GM18873 (cell line): ENCODE measurements at regions not wholly inside any gene's neighbourhood (a gene's known extent, or its start where the extent isn't known, plus 50 kb on each side); places are given as distances from the start of the nearest gene placed in this dataset.
"Not testable (repeated sequence)": the region's sequence is repeated elsewhere in the genome, so short reads cannot be mapped to it uniquely, and the experiment has no call there.

Experiments
- ATAC-seq: cut with Tn5 transposase; IDR thresholded peaks from one replicate; pipeline ENCODE4 v1.9.1; 2021; ENCODE audit warnings: mild to moderate bottlenecking, moderate library complexity, moderate number of reproducible peaks; ENCODE audit not compliant: unreplicated experiment, low FRiP score

DNA sequence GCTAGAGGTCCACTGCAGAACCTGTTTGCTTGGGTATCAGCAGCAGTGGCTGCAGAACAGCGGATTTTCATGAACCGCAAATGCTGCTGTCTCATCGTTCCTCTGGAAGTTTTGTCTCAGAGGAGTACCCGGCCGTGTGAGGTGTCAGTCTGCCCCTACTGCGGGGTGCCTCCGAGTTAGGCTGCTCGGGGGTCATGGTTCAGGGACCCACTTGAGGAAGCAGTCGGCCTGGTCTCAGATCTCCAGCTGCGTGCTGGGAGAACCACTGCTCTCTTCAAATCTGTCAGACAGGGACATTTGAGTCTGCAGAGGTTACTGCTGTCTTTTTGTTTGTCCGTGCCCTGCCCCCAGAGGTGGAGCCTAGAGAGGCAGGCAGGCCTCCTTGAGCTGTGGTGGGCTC is 109.5 kb upstream of the TMEM196 start:
- ATAC-seq = not testable (repeated sequence)

DNA sequence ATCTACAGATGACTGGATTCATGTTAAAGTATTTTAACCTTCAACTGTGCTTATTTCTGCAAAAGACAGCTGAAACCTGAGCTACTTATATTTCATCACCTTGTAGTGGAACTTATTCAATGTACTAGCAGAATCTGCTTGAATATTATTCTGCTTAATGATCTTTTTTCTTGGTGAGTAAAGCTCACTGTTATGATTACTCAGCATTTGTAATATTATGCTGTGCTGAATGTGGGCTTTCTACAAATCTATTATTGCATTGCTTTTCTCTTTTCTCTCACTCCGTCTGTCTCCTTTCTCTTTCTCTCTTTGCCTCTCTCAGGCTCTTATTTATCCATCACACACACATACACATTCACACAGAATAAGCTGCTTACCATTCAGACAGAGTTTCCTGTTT is 98.7 kb upstream of the TMEM196 start:
- no peak for ATAC-seq

DNA sequence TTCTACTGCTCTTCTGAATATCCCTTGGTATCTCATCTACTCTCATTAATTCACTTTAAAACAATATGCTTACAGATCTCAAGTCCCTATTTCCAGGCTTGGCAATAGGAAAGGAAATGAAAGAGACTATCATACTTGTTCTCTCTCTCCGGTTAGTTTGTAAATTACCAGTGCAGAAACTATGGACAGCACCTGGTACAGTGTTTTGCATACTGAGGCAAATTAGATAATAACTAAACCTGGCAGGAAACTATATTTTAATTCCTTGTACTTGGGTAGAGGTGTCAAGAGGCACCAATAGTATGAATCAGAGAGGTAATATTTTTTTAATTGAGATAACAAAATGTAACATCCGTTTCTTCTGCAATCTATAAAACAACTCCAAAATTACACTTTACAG is 97.7 kb upstream of the TMEM196 start:
- peak; percentile 37 for ATAC-seq

DNA sequence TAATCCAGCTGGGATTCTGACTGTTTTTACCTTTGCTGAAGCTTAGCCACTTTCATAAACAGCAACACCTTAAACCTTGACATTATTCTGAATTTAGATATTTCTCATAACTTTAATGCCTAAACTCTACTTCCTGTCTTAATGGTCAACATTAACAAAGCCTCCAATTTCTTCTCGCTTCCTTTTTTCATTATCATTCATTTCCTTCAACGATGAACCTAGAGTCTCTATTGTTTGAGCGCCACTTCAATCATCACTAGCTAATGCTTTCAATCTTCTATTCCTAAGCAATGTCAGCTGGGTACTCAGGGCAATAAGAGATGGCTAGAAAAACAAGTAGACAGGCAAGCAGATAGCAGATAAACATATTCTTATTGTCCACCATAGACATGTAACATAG is 96.6 kb upstream of the TMEM196 start:
- peak; percentile 67 for ATAC-seq

DNA sequence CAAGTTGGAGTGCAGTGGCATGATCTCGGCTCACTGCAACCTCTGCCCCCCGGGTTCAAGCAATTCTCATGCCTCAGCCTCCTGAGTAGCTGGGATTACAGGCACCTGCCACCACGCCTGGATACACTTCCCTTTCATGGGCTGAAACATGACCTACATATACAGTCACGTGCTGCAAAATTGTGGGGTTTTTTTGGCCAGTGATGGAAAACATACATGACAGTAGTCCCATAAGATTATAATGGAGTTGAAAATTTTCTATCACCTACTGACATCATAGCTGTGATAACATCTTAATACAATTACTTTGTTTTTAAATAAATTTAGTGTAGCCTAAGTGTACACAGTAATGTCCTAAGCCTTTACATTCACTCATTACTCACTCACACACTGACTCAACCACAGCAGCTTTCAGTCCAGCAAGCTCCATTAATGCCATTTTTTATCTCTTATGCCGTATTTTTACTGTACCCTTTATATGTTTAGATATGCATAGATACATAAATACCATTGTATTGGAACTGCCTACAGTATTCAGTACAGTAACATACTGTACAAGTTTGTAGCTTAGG is 79.9 kb upstream of the TMEM196 start:
- no peak for ATAC-seq

DNA sequence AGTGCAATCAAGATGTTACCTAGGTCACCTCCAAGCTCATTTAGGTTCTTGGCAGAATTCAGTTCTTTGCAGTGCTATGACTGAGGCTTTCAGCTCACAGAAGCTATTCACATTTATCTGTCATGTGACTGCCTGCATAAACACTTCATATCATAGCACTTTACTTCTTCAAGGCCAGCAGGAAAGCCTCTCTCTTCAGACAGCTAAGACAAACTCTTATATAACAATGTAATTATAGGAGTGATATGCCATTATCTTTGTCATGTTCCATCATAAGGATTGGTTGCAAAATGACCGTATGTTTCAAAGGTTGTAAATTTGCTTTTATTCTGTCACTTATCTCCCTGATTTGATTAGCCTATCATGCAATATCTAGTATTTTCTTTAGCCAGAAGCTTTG is 78.8 kb upstream of the TMEM196 start:
- no peak for ATAC-seq

DNA sequence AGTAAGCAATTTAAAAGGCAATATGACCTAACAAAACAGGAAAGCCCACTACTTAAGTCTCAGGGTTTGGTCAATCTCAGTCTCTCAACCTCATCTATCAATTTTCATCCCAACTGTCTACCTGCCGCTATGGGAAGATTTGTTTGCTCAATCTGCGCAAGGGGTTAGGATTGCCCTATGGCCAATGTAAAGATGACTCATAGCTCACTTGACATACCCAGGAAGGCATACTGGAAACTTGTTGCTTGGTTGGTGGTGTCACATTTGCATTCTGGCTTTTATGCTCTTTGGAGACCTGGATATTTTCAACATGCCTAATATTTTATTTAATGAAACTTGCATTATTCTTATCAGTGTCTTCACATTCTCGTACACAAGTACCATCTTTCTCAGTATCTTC is 78.1 kb upstream of the TMEM196 start:
- ATAC-seq = no peak

DNA sequence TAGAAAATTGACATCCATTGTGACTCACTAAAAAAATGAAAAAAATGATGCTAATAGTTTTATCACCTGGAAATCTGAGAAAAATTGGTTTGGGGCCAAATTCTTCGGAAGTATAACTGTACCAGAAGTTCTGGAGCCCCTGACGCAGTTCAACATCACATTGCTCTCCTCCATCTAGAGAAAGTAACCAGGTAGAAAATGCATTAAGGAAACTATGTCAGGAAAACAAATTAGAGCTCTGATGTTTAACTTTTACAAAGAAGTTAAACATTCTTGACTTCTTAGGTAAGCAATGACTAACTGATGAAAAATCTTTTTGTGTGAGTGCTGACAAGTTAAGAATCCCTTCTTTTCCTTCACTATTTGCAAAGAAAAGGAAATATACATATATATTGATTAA is 61.1 kb upstream of the TMEM196 start:
- ATAC-seq = no peak

DNA sequence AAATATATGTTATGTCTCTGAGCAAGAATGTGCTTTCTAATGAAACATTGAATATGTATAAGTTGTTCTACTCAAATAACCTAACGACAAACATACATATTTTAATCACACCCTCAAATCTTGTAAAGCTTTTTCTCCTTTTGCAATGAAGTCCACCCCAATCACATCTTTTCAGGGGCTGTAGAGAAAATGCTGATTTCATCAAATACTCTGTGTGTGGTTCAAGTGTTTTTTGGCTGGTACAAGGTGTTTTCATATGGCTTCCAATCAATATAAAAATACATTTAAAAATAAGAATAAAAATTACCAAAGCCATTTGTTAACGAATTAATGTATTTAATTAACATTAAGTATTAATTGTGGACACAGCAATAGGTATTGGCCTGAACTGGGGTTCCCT is 57.2 kb upstream of the TMEM196 start:
- no peak for ATAC-seq
